ENCODE measurements at regions not wholly inside any gene's neighbourhood (a gene's known extent, or its start where the extent isn't known, plus 50 kb on each side); places are given as distances from the start of the nearest gene placed in this dataset.

- TF ChIP-seq, protein P1, sequence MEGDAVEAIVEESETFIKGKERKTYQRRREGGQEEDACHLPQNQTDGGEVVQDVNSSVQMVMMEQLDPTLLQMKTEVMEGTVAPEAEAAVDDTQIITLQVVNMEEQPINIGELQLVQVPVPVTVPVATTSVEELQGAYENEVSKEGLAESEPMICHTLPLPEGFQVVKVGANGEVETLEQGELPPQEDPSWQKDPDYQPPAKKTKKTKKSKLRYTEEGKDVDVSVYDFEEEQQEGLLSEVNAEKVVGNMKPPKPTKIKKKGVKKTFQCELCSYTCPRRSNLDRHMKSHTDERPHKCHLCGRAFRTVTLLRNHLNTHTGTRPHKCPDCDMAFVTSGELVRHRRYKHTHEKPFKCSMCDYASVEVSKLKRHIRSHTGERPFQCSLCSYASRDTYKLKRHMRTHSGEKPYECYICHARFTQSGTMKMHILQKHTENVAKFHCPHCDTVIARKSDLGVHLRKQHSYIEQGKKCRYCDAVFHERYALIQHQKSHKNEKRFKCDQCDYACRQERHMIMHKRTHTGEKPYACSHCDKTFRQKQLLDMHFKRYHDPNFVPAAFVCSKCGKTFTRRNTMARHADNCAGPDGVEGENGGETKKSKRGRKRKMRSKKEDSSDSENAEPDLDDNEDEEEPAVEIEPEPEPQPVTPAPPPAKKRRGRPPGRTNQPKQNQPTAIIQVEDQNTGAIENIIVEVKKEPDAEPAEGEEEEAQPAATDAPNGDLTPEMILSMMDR (conservative IDR thresholded peaks at IDR 0.05): no peak
- no peak overlapping the region for H3K27ac ChIP-seq
These were observed 1133.8 kb upstream of the PCDH10 start for GRCh38 chr4:132015321-132015720.

DNA sequence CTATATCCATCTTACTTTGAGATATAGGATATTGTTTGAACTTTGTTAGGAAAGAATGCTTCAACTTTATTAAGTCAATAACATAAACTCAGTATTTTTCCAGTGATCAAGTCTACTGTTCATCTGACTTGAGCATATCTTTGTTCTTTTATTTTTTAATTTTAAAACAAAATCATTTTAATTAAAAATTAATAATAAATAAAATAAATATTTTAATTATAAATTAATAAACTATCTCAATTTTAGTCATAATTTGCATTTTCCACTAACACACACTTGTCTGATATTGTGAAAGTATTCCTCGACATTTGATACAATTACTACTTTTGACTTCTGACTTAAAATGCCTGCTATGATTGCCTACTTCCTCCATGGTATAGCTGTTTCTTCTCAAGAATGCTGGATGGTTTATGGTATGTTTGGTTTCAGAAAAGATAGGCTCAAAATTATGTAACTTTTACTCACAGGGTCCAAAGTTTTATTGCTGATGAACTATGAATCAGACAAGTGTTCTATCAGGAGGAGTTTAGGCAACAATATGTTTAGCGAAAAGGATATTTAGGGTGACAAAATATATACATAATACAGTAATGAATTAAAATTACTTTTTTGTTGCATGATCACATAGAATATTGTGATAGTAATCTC, 1132.3 kb upstream of the PCDH10 start:
- no peak overlapping the region for H3K27ac ChIP-seq
- TF ChIP-seq, protein P1 (conservative IDR thresholded peaks at IDR 0.05): no peak

GRCh38 chr4:132026166-132026565, 1122.9 kb upstream of the PCDH10 start:
- H3K27ac ChIP-seq: no peak overlapping the region
- TF ChIP-seq, protein P1 (conservative IDR thresholded peaks at IDR 0.05): no peak

DNA sequence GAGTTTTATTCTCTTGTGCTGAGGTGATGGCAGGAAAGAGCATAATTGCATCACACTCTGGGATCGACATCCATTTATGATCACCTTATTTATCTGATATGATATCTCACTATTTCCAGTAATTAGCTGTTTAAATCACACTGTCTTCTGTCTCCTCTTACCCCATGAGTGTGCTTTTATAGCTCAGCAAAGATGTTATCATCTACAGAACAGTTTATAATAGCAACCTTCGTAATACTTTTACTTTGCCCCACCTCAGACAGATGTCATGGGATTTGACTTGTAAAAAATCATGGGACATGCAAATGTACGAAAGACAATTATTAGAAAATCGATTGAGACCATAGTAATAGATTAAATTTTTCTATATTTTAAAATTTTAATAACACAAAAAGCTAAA, 1122.3 kb upstream of the PCDH10 start:
- no peak overlapping the region for H3K27ac ChIP-seq
- TF ChIP-seq, protein P1 (conservative IDR thresholded peaks at IDR 0.05): no peak

DNA sequence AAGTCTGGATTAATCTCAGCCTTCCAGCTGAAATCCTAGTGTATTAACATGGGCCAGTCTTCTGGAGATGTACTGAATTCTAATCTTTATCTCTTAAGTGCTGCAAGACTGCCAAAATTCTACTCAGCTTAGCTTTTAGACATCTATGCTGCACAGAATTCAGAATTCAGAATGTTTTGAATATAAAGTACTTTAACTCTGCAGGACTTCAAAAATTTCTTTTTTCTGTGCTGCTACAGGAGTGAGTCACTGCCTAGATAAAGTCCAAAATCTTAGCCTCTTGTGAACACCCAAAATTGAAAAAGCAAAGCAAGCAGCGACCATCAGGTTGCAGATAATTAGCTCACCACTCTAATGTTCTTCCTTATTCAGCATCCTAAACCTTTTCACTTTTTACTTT, 1092.6 kb upstream of the PCDH10 start:
- TF ChIP-seq, protein P1 (conservative IDR thresholded peaks at IDR 0.05): no peak
- H3K27ac ChIP-seq: no peak overlapping the region

DNA sequence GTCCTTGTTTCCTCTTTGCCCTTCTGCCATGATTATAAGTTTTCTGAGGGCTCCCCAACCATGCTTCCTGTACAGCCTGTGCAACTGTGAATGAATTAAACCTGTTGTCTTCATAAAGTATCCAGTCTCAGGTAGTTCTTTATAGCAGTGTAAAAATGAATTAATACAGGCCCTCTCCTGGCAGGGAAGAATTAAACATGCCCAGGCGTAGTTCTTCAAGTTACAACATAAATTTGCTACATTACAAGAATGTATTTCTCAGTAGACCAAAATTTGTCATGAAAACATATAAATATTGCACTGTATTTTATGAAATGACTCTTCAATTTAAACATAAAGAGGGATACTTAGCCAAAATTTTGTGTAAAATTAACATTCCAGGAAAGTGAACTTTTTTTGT, 1089.9 kb upstream of the PCDH10 start:
- TF ChIP-seq, protein P1 (conservative IDR thresholded peaks at IDR 0.05): no peak
- no peak overlapping the region for H3K27ac ChIP-seq

- TF ChIP-seq, protein P1 (conservative IDR thresholded peaks at IDR 0.05): no peak
- H3K27ac ChIP-seq: no peak overlapping the region
These were observed 1086.4 kb upstream of the PCDH10 start for GRCh38 chr4:132062611-132063239.
